ENCODE measurements at regions not wholly inside any gene's neighbourhood (a gene's known extent, or its start where the extent isn't known, plus 50 kb on each side); places are given as distances from the start of the nearest gene placed in this dataset.

DNA sequence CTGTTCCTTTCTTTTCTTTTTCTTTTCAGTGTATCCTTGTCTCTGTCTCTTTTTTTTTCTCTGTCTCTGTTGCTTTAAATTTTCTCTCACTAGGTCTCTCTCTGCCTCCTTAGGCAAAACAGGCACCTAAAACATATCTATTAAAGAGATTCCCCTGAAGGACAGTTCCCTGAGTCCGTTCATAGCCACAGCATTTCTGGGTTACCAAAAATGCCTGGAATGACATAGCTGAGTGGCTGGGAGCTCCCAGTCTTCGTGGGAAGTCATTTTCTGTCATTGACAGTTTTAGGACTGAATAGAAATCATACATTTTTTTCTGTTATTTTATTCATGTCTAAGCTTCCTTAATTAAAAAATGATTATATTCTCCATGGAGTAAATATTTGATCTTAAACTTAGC lies 323.8 kb upstream of the AZI2 start:
- no peaks in the 10 kb centered on the region for H3K9me3 ChIP-seq (ENCODE audit: control insufficient read depth, insufficient read depth, low read depth, low read length)
- in situ Hi-C loops (cut with HindIII; ENCODE audit: low pct_unique_long_range_greater_than_20kb, low sequenced_read_pairs) (no loop called here), intact Hi-C loops (cut with micrococcal nuclease; ENCODE audit: unreplicated experiment) (no loop called here)
- H3K36me3 ChIP-seq (ENCODE audit: control insufficient read depth, insufficient read depth, low read length) = no peaks in the 10 kb centered on the region
- no peak for ATAC-seq
- ChIA-PET POLR2A (no interaction called here), CTCF (no interaction called here)
- no TSS peak for BruUV-seq (replicated peaks)
- TF ChIP-seq TCF7L2 (IDR thresholded peaks at IDR 0.05; ENCODE audit: low read depth, low read length) (no peak), SIN3A (IDR thresholded peaks at IDR 0.05; ENCODE audit: borderline replicate concordance, insufficient read depth, low read depth, low read length) (no peak), POLR2AphosphoS5 (IDR thresholded peaks at IDR 0.05; ENCODE audit: low read depth, low read length) (no peak)
- TF ChIP-seq, protein P1, sequence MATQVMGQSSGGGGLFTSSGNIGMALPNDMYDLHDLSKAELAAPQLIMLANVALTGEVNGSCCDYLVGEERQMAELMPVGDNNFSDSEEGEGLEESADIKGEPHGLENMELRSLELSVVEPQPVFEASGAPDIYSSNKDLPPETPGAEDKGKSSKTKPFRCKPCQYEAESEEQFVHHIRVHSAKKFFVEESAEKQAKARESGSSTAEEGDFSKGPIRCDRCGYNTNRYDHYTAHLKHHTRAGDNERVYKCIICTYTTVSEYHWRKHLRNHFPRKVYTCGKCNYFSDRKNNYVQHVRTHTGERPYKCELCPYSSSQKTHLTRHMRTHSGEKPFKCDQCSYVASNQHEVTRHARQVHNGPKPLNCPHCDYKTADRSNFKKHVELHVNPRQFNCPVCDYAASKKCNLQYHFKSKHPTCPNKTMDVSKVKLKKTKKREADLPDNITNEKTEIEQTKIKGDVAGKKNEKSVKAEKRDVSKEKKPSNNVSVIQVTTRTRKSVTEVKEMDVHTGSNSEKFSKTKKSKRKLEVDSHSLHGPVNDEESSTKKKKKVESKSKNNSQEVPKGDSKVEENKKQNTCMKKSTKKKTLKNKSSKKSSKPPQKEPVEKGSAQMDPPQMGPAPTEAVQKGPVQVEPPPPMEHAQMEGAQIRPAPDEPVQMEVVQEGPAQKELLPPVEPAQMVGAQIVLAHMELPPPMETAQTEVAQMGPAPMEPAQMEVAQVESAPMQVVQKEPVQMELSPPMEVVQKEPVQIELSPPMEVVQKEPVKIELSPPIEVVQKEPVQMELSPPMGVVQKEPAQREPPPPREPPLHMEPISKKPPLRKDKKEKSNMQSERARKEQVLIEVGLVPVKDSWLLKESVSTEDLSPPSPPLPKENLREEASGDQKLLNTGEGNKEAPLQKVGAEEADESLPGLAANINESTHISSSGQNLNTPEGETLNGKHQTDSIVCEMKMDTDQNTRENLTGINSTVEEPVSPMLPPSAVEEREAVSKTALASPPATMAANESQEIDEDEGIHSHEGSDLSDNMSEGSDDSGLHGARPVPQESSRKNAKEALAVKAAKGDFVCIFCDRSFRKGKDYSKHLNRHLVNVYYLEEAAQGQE (IDR thresholded peaks at IDR 0.05; ENCODE audit: insufficient read depth in 1 of 2, low read depth in 2 of 2, low read length in 1 of 2) = no peak
- TF ChIP-seq, protein P2, sequence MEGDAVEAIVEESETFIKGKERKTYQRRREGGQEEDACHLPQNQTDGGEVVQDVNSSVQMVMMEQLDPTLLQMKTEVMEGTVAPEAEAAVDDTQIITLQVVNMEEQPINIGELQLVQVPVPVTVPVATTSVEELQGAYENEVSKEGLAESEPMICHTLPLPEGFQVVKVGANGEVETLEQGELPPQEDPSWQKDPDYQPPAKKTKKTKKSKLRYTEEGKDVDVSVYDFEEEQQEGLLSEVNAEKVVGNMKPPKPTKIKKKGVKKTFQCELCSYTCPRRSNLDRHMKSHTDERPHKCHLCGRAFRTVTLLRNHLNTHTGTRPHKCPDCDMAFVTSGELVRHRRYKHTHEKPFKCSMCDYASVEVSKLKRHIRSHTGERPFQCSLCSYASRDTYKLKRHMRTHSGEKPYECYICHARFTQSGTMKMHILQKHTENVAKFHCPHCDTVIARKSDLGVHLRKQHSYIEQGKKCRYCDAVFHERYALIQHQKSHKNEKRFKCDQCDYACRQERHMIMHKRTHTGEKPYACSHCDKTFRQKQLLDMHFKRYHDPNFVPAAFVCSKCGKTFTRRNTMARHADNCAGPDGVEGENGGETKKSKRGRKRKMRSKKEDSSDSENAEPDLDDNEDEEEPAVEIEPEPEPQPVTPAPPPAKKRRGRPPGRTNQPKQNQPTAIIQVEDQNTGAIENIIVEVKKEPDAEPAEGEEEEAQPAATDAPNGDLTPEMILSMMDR (IDR thresholded peaks at IDR 0.05) = no peak
- H3K4me1 ChIP-seq (ENCODE audit: control insufficient read depth, insufficient read depth, low read length) = no peaks in the 10 kb centered on the region
- no peak overlapping the region for H3K4me3 ChIP-seq (ENCODE audit: low read depth in 2 of 2, low read length in 2 of 2)
- no peak for DNase-seq (ENCODE audit: low read depth, low spot score)
- no peak overlapping the region for H3K27ac ChIP-seq (ENCODE audit: low read length)
- no peaks in the 10 kb centered on the region for H3K27me3 ChIP-seq (ENCODE audit: control insufficient read depth, insufficient read depth, low read length)

DNA sequence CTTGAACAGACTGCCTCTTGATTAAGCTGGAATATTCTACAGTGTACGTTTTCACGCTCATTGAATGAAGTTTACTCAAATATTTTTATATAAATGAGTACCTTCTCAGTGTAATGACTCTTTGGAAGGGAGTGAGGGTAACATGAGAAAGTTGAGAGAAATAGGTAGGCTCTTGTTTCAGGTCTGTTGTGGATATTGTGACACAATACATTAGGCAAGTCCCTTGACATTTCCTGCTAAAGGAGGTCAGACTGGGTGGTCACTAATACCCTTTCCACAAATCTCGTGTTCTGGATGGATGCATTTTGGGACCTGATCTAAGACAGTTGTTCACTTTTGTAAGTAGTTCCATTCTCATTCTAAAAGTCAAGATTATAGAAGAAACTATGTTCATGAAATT lies 324.8 kb upstream of the AZI2 start:
- H3K36me3 ChIP-seq (ENCODE audit: control insufficient read depth, insufficient read depth, low read length) = no peaks in the 10 kb centered on the region
- H3K4me3 ChIP-seq (ENCODE audit: low read depth in 2 of 2, low read length in 2 of 2) = no peak overlapping the region
- ChIA-PET CTCF (no interaction called here), POLR2A (no interaction called here)
- H3K9me3 ChIP-seq (ENCODE audit: control insufficient read depth, insufficient read depth, low read depth, low read length) = no peaks in the 10 kb centered on the region
- ATAC-seq = no peak
- in situ Hi-C loops (cut with HindIII; ENCODE audit: low pct_unique_long_range_greater_than_20kb, low sequenced_read_pairs) = no loop called here
- TF ChIP-seq, protein P2 (IDR thresholded peaks at IDR 0.05) = no peak
- TF ChIP-seq SIN3A (IDR thresholded peaks at IDR 0.05; ENCODE audit: borderline replicate concordance, insufficient read depth, low read depth, low read length) = no peak
- no peak for TF ChIP-seq POLR2AphosphoS5 (IDR thresholded peaks at IDR 0.05; ENCODE audit: low read depth, low read length)
- no peak for TF ChIP-seq TCF7L2 (IDR thresholded peaks at IDR 0.05; ENCODE audit: low read depth, low read length)
- TF ChIP-seq, protein P1 (IDR thresholded peaks at IDR 0.05; ENCODE audit: insufficient read depth in 1 of 2, low read depth in 2 of 2, low read length in 1 of 2) = no peak
- H3K4me1 ChIP-seq (ENCODE audit: control insufficient read depth, insufficient read depth, low read length) = no peaks in the 10 kb centered on the region
- intact Hi-C loops (cut with micrococcal nuclease; ENCODE audit: unreplicated experiment) = no loop called here
- H3K27me3 ChIP-seq (ENCODE audit: control insufficient read depth, insufficient read depth, low read length) = no peaks in the 10 kb centered on the region
- no TSS peak for BruUV-seq (replicated peaks)
- H3K27ac ChIP-seq (ENCODE audit: low read length) = no peak overlapping the region
- DNase-seq (ENCODE audit: low read depth, low spot score) = no peak
